ENCODE measurements at regions not wholly inside any gene's neighbourhood (a gene's known extent, or its start where the extent isn't known, plus 50 kb on each side); places are given as distances from the start of the nearest gene placed in this dataset.

DNA sequence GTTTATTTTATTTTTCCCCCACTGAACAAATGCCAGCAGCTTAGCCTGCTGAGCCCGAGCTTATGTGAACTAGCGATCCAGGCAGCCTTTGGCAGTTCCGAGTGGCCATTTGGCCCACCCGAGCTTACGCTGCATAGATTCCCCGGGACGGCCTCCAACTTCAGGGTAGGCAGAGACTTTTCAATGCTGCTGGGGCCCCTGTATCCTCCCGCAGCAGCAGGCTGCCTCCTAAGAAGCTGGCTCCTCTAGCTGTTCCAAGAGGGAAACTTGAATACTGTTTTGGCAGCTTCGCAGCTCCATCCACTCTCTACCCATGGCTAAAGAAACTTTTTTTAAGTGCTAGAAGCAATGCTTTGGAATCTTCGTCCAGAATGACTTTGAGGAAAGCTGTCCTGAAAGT is 295.2 kb downstream of the SS18 start:
- Mint-ChIP-seq H3K36me3 (ENCODE audit: unreplicated experiment) (no peaks in the 10 kb centered on the region), H3K9me3 (ENCODE audit: unreplicated experiment) (no peaks in the 10 kb centered on the region), H3K27ac (ENCODE audit: unreplicated experiment) (no peak overlapping the region), H3K4me1 (ENCODE audit: low read depth, unreplicated experiment) (peaks cover 2% of the 10 kb centered on the region), H3K27me3 (ENCODE audit: unreplicated experiment) (no peaks in the 10 kb centered on the region), H3K4me3 (ENCODE audit: unreplicated experiment) (no peak overlapping the region)
- DNase-seq, result no peak
- TF ChIP-seq, protein P1, sequence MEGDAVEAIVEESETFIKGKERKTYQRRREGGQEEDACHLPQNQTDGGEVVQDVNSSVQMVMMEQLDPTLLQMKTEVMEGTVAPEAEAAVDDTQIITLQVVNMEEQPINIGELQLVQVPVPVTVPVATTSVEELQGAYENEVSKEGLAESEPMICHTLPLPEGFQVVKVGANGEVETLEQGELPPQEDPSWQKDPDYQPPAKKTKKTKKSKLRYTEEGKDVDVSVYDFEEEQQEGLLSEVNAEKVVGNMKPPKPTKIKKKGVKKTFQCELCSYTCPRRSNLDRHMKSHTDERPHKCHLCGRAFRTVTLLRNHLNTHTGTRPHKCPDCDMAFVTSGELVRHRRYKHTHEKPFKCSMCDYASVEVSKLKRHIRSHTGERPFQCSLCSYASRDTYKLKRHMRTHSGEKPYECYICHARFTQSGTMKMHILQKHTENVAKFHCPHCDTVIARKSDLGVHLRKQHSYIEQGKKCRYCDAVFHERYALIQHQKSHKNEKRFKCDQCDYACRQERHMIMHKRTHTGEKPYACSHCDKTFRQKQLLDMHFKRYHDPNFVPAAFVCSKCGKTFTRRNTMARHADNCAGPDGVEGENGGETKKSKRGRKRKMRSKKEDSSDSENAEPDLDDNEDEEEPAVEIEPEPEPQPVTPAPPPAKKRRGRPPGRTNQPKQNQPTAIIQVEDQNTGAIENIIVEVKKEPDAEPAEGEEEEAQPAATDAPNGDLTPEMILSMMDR (IDR thresholded peaks at IDR 0.05; ENCODE audit: partially characterized antibody, unreplicated experiment), result no peak

DNA sequence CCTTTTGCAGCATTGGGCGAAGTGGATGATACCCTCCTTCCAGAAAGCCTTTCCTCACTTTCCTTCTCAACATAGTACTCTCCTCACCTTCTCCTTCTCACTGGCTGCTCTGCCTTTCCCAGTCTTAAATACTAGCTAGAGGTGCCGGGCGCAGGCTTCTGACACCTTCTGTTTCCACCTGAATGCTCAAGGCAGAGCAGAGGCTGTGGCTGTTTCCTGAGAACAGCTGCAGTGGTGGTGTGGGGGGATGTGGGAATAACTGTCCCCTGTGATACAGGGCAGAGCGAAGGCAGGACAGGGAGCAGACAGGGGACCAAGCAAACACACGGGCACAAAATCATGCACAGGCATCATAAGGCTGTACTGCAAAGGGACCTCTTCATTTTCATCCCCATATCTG is 303.1 kb downstream of the SS18 start:
- no peaks in the 10 kb centered on the region for H3K9me3 Mint-ChIP-seq (ENCODE audit: unreplicated experiment)
- no peak overlapping the region for H3K4me3 Mint-ChIP-seq (ENCODE audit: unreplicated experiment)
- TF ChIP-seq, protein P1 (IDR thresholded peaks at IDR 0.05; ENCODE audit: partially characterized antibody, unreplicated experiment), result no peak
- H3K27ac Mint-ChIP-seq (ENCODE audit: unreplicated experiment), result no peak overlapping the region
- no peaks in the 10 kb centered on the region for H3K27me3 Mint-ChIP-seq (ENCODE audit: unreplicated experiment)
- no peak for DNase-seq
- H3K36me3 Mint-ChIP-seq (ENCODE audit: unreplicated experiment), result peaks cover 4% of the 10 kb centered on the region
- H3K4me1 Mint-ChIP-seq (ENCODE audit: low read depth, unreplicated experiment), result no peaks in the 10 kb centered on the region

DNA sequence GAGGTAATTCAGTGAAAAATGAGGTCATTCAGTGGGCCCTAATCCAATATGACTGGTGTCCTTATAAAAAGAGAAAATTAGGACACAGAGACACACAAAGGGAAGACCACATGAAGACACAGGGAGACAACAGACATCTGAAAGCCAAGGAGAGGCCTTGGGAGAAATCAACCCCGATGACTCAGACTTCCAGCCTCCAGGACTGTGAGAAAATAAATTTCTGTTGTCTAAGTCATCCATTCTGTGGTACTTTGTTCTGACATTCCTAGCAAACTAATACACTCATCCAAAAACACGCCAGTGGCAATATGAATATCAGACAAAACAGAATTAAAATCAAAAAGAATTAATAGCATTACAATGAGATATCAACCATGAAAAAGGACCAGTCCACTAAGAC is 303.7 kb downstream of the SS18 start:
- H3K9me3 Mint-ChIP-seq (ENCODE audit: unreplicated experiment), result no peaks in the 10 kb centered on the region
- H3K36me3 Mint-ChIP-seq (ENCODE audit: unreplicated experiment), result peaks cover 4% of the 10 kb centered on the region
- H3K27me3 Mint-ChIP-seq (ENCODE audit: unreplicated experiment), result no peaks in the 10 kb centered on the region
- H3K4me3 Mint-ChIP-seq (ENCODE audit: unreplicated experiment), result no peak overlapping the region
- TF ChIP-seq, protein P1 (IDR thresholded peaks at IDR 0.05; ENCODE audit: partially characterized antibody, unreplicated experiment), result no peak
- no peak for DNase-seq
- H3K4me1 Mint-ChIP-seq (ENCODE audit: low read depth, unreplicated experiment), result no peaks in the 10 kb centered on the region
- H3K27ac Mint-ChIP-seq (ENCODE audit: unreplicated experiment), result no peak overlapping the region

DNA sequence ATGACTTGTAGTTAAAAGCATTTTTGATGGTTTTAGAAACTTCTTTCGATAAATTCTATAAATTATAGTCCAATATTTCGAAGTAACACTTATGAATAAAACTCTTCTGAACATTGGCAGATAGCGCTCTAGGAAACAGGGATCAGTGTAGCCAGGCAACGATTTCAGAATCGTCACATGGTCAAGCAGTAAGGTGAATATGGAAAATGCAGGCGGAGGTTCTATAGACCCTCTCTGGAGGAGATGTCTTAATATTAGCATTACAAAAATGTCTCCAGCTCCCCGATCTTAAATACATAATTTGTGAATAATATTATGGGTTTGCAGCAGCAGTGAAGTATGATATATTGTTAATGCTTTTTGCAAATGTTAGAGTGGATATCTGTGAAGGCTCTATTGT is 310.3 kb downstream of the SS18 start:
- TF ChIP-seq, protein P1 (IDR thresholded peaks at IDR 0.05; ENCODE audit: partially characterized antibody, unreplicated experiment), result no peak
- Mint-ChIP-seq H3K27me3 (ENCODE audit: unreplicated experiment) (no peaks in the 10 kb centered on the region), H3K27ac (ENCODE audit: unreplicated experiment) (no peak overlapping the region), H3K4me3 (ENCODE audit: unreplicated experiment) (no peak overlapping the region), H3K9me3 (ENCODE audit: unreplicated experiment) (no peaks in the 10 kb centered on the region), H3K4me1 (ENCODE audit: low read depth, unreplicated experiment) (no peaks in the 10 kb centered on the region), H3K36me3 (ENCODE audit: unreplicated experiment) (no peaks in the 10 kb centered on the region)
- no peak for DNase-seq

DNA sequence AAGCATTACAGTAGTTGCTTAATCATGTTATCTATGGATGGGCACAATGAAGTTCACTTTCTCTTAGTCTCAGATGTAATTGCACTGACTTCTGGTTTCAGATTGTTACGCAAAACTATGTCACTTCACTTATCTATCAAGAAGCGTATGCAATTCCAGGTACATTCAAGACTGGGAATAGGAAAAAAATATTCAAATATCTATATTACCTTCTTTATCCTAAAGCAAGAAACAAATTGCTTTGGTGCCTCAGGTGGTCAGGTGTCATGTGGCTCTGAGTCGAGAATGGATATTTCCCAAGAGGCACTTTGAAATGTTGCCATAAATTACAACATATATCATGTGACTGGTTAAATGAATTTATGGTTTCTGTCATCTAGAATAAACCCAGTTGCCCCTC is 318.6 kb downstream of the SS18 start:
- Mint-ChIP-seq H3K27me3 (ENCODE audit: unreplicated experiment) (no peaks in the 10 kb centered on the region), H3K4me1 (ENCODE audit: low read depth, unreplicated experiment) (no peaks in the 10 kb centered on the region), H3K36me3 (ENCODE audit: unreplicated experiment) (no peaks in the 10 kb centered on the region), H3K4me3 (ENCODE audit: unreplicated experiment) (no peak overlapping the region), H3K27ac (ENCODE audit: unreplicated experiment) (no peak overlapping the region), H3K9me3 (ENCODE audit: unreplicated experiment) (no peaks in the 10 kb centered on the region)
- DNase-seq, result no peak
- TF ChIP-seq, protein P1 (IDR thresholded peaks at IDR 0.05; ENCODE audit: partially characterized antibody, unreplicated experiment), result no peak

All from glutamatergic neuron (in vitro differentiated cells).